SK-N-SH (cell line): ENCODE measurements at regions not wholly inside any gene's neighbourhood (a gene's known extent, or its start where the extent isn't known, plus 50 kb on each side); places are given as distances from the start of the nearest gene placed in this dataset.

Experiments used
- CHD2 ChIP-seq: fragments of 150-350 bp; IDR thresholded peaks from 2 replicates; pipeline ENCODE4 v1.6.1; 2018; ENCODE audit warnings: low read length; ENCODE audit not compliant: partially characterized antibody
- CTCF ChIP-seq: fragments of 200-600 bp; sonication (generic); IDR thresholded peaks from 2 replicates; pipeline ENCODE4 v1.6.1; 2017; ENCODE audit warnings: antibody characterized with exemption, mild to moderate bottlenecking, moderate library complexity
- EZH2phosphoT487 ChIP-seq: fragments of 200-600 bp; sonication (generic); IDR thresholded peaks from 2 replicates; pipeline ENCODE4 v1.6.1; 2017; ENCODE audit warnings: low read depth, mixed run types, mild to moderate bottlenecking, antibody characterized with exemption, moderate library complexity, borderline replicate concordance
- FOXM1 ChIP-seq: IDR thresholded peaks from 2 replicates; pipeline ENCODE4 v1.4.0; 2012; ENCODE audit warnings: low read depth, mild to moderate bottlenecking
- MXI1 ChIP-seq: IDR thresholded peaks from 2 replicates; pipeline ENCODE4 v1.6.1; 2012; ENCODE audit warnings: mild to moderate bottlenecking, low read depth, low read length, improper control_type of control experiment
- POLR2AphosphoS5 ChIP-seq: IDR thresholded peaks from 2 replicates; pipeline ENCODE4 v1.6.1; 2012; ENCODE audit warnings: low read depth, low read length
- RAD21 ChIP-seq: IDR thresholded peaks from 2 replicates; pipeline ENCODE4 v1.6.1; 2012; ENCODE audit warnings: mild to moderate bottlenecking, low read length
- SIN3A ChIP-seq: IDR thresholded peaks from 2 replicates; pipeline ENCODE4 v1.6.1; 2012; ENCODE audit warnings: low read depth, mild to moderate bottlenecking, low read length, moderate library complexity, borderline replicate concordance
- TAF1 ChIP-seq: IDR thresholded peaks from 2 replicates; pipeline ENCODE4 v1.6.1; 2012; ENCODE audit warnings: low read depth, mild to moderate bottlenecking, low read length, moderate library complexity, borderline replicate concordance

DNA sequence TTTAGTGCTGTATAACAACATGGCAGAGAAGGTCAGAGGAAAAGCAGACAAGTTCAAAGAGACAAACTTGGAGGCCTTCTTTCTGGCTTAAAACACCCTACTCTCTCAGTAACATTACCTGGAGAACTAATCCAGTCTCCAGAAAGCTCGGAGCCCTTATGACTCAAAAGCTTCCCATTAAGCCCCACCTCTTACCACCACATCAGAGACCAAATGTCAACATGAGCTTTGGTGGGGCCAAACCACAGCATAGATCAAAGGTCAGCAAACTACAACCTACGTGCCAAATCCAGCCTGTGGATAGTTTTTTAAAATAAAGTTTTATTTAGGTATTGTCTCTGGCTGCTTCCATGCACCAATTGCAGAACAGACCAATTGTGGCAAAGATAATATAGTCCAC is 589.9 kb downstream of the DNAH5 start:
- no peak for TF ChIP-seq POLR2AphosphoS5
- TF ChIP-seq RAD21 = no peak
- no peak for TF ChIP-seq CTCF
- TF ChIP-seq CHD2 = no peak
- TF ChIP-seq MXI1 = no peak
- no peak for TF ChIP-seq FOXM1
- TF ChIP-seq TAF1 = no peak
- no peak for TF ChIP-seq EZH2phosphoT487
- no peak for TF ChIP-seq SIN3A
